ENCODE measurements at regions not wholly inside any gene's neighbourhood (a gene's known extent, or its start where the extent isn't known, plus 50 kb on each side); places are given as distances from the start of the nearest gene placed in this dataset.
A peak's percentile ranks its signal among the peaks of the same experiment; 100 is the strongest.

DNA sequence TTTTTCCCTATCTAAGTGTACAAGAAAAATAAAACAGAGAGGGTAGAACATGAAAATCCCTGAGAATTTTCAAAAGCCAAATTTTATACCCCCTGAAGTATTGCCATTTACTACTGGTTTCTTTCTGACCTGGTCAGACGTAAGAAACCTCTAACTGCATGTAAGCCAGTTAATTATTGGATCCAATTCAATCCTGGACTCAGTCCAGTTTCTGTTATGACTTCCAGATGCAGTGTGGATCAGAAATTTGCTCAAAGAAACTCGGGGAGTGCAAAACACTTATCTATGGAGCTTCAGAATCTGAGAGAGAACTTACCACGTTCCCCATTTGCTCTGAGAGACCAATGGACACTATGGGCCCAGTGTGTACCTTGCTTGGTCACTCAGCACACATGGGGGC, 383.5 kb downstream of the KLHL4 start:
- intact Hi-C loops (cut with DNase I; ENCODE audit: low total_unique reads) = no loop called here
- no peaks in the 10 kb centered on the region for H3K4me1 ChIP-seq
- no peaks in the 10 kb centered on the region for H3K36me3 ChIP-seq
- TF ChIP-seq POLR2AphosphoS5 (IDR thresholded peaks at IDR 0.05) (no peak), POLR2A (IDR thresholded peaks at IDR 0.05) (no peak)
- TF ChIP-seq, protein P1, sequence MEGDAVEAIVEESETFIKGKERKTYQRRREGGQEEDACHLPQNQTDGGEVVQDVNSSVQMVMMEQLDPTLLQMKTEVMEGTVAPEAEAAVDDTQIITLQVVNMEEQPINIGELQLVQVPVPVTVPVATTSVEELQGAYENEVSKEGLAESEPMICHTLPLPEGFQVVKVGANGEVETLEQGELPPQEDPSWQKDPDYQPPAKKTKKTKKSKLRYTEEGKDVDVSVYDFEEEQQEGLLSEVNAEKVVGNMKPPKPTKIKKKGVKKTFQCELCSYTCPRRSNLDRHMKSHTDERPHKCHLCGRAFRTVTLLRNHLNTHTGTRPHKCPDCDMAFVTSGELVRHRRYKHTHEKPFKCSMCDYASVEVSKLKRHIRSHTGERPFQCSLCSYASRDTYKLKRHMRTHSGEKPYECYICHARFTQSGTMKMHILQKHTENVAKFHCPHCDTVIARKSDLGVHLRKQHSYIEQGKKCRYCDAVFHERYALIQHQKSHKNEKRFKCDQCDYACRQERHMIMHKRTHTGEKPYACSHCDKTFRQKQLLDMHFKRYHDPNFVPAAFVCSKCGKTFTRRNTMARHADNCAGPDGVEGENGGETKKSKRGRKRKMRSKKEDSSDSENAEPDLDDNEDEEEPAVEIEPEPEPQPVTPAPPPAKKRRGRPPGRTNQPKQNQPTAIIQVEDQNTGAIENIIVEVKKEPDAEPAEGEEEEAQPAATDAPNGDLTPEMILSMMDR (IDR thresholded peaks at IDR 0.05) = no peak
- DNase-seq (ENCODE audit: low spot score in 2 of 2) = no peak
- H3K27ac ChIP-seq = no peak overlapping the region
- peak overlapping the region in 2 of 3 donors; percentile 15 to 44 for H3K4me3 ChIP-seq
- H3K9me3 ChIP-seq = no peaks in the 10 kb centered on the region
- peaks cover 0 to 4% of the 10 kb centered on the region in 2 donors for H3K27me3 ChIP-seq

DNA sequence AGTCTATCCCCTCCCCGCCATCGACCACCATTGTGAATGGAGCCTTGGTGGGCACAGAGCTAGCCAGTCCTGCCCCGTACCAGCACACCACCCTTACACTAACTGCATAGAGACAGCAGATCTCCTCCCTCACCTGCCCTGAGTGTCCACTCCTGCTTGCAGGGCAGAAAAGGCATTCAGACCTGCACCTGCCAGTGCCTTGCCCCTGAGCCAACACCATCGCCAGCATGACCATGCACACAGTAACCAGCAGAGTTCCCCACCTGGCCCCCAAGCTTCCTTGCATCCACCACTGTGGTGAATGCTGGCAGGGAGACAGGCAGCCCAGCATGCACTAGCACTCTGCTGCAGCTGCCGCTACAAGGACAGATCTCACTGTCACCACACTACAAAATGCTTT, 397.1 kb downstream of the KLHL4 start:
- H3K4me3 ChIP-seq = no peak overlapping the region
- H3K9me3 ChIP-seq = peaks cover 0 to 6% of the 10 kb centered on the region in 2 donors
- DNase-seq (ENCODE audit: low spot score in 2 of 2) = no peak
- H3K4me1 ChIP-seq = no peaks in the 10 kb centered on the region
- no peak overlapping the region for H3K27ac ChIP-seq
- TF ChIP-seq POLR2A (IDR thresholded peaks at IDR 0.05) (no peak), POLR2AphosphoS5 (IDR thresholded peaks at IDR 0.05) (no peak)
- TF ChIP-seq, protein P1 (IDR thresholded peaks at IDR 0.05) = no peak
- H3K36me3 ChIP-seq = no peaks in the 10 kb centered on the region
- intact Hi-C loops (cut with DNase I; ENCODE audit: low total_unique reads) = no loop called here
- peaks cover 0 to 19% of the 10 kb centered on the region in 2 donors for H3K27me3 ChIP-seq

DNA sequence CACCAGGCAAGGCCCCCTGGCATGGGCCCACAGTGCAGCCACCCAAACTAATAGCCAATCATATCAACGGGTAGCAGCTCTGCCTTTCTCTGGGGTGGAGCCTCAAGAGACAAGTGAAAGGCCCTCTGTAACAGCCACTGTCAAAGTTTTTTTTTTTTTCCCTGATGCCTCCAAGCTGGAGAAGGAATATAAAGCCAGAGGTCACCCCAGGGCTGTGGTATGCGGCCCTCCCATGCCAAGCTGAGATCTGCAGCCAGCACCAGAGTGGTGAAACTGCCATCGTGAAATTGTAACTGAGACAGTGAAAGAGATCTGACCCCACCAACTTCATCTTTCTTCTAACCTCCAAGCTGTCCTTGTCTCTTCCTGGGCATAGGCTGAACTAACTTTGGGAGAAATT, 407.0 kb downstream of the KLHL4 start:
- H3K4me3 ChIP-seq = no peak overlapping the region
- intact Hi-C loops (cut with DNase I; ENCODE audit: low total_unique reads) = no loop called here
- H3K27ac ChIP-seq = no peak overlapping the region
- H3K4me1 ChIP-seq = no peaks in the 10 kb centered on the region
- DNase-seq (ENCODE audit: low spot score in 2 of 2) = no peak
- H3K36me3 ChIP-seq = no peaks in the 10 kb centered on the region
- H3K27me3 ChIP-seq = peaks cover 0 to 18% of the 10 kb centered on the region in 2 donors
- H3K9me3 ChIP-seq = no peaks in the 10 kb centered on the region
- TF ChIP-seq, protein P1 (IDR thresholded peaks at IDR 0.05) = no peak
- no peak for TF ChIP-seq POLR2AphosphoS5 (IDR thresholded peaks at IDR 0.05)
- no peak for TF ChIP-seq POLR2A (IDR thresholded peaks at IDR 0.05)

DNA sequence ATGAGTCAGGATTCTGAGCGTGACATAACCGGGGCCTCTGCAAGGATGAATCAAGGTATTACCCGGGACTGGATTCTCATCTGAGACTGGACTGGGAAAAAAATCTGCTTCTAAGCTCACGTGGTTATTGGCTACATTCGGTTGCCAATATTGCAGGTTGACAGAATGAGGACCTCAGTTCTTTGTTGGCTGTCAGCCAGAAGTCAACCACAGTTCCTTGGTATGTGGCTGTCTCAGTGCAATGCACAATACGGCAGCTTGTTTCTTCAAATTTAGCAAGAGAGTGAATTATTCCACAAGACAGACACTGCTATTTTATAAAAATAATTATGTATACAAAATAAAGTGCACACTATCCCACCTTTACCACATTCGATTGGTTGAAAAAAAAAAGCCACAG, 424.2 kb downstream of the KLHL4 start:
- no peak overlapping the region for H3K4me3 ChIP-seq

DNA sequence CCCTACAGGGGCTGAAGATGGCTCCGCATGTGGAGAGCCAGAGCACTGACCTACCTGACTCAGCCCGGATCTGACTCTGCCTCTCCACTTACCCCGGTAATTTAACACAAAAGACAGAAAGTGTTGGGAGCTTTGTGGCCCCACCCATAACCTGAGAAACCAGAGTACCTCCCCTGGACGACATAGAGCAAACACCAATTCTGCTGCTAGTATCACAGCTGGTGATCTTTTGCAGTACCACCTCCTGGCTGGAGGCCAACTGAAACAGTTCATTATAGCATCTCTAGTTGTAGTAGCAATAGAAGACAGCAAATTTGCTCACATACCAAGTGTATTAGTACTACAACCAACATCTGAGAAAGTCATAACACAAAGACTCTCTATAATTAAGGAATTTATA, 443.9 kb downstream of the KLHL4 start:
- H3K4me1 ChIP-seq = no peaks in the 10 kb centered on the region
- H3K27ac ChIP-seq = no peak overlapping the region
- H3K36me3 ChIP-seq = no peaks in the 10 kb centered on the region
- no peak overlapping the region for H3K4me3 ChIP-seq
- intact Hi-C loops (cut with DNase I; ENCODE audit: low total_unique reads) = no loop called here
- H3K27me3 ChIP-seq = peaks cover 0 to 16% of the 10 kb centered on the region in 2 donors
- no peaks in the 10 kb centered on the region for H3K9me3 ChIP-seq
- DNase-seq (ENCODE audit: low spot score in 2 of 2) = no peak
- no peak for TF ChIP-seq POLR2A (IDR thresholded peaks at IDR 0.05)
- TF ChIP-seq POLR2AphosphoS5 (IDR thresholded peaks at IDR 0.05) = no peak
- TF ChIP-seq, protein P1 (IDR thresholded peaks at IDR 0.05) = no peak

More for the DNA sequence above, 424.2 kb downstream of the KLHL4 start:
- intact Hi-C loops (cut with DNase I; ENCODE audit: low total_unique reads) = no loop called here
- DNase-seq (ENCODE audit: low spot score in 2 of 2) = peak in 1 of 2 donors; percentile 18
- Histone ChIP-seq H3K9me3 (no peaks in the 10 kb centered on the region), H3K36me3 (no peaks in the 10 kb centered on the region), H3K27ac (no peak overlapping the region), H3K4me1 (no peaks in the 10 kb centered on the region), H3K27me3 (peaks cover 0 to 15% of the 10 kb centered on the region in 2 donors)
- TF ChIP-seq POLR2A (IDR thresholded peaks at IDR 0.05) (no peak), POLR2AphosphoS5 (IDR thresholded peaks at IDR 0.05) (no peak)
- TF ChIP-seq, protein P1 (IDR thresholded peaks at IDR 0.05) = no peak

All from breast epithelium (tissue), 4 donors.